ENCODE measurements at regions not wholly inside any gene's neighbourhood (a gene's known extent, or its start where the extent isn't known, plus 50 kb on each side); places are given as distances from the start of the nearest gene placed in this dataset.

GRCh38 chr22:27641049-27641795, 160.3 kb downstream of the MN1 start:
- H3K27ac ChIP-seq, result no peak overlapping the region
- no peak for DNase-seq (ENCODE audit: low spot score in 2 of 2)

GRCh38 chr22:27642104-27642800, 159.3 kb downstream of the MN1 start:
- 81% methylated on average over 19 of the region's 28 CpGs for WGBS
- Histone ChIP-seq H3K9me3 (no peaks in the 10 kb centered on the region), H3K4me3 (no peak overlapping the region), H3K27me3 (no peaks in the 10 kb centered on the region), H3K4me1 (peaks cover 4% of the 10 kb centered on the region), H3K27ac (no peak overlapping the region), H3K36me3 (no peaks in the 10 kb centered on the region)
- DNase-seq (ENCODE audit: low spot score in 2 of 2), result no peak
- TF ChIP-seq POLR2A (IDR thresholded peaks at IDR 0.05) (no peak), CTCF (IDR thresholded peaks at IDR 0.05) (no peak), POLR2AphosphoS5 (IDR thresholded peaks at IDR 0.05) (no peak), EP300 (IDR thresholded peaks at IDR 0.05) (no peak)

More at GRCh38 chr22:27641049-27641795, 160.3 kb downstream of the MN1 start:
- WGBS, result 62% methylated on average over 8 of the region's 8 CpGs
- peaks cover 4% of the 10 kb centered on the region for H3K4me1 ChIP-seq
- no peak for TF ChIP-seq POLR2A (IDR thresholded peaks at IDR 0.05)
- TF ChIP-seq EP300 (IDR thresholded peaks at IDR 0.05), result no peak
- no peak for TF ChIP-seq POLR2AphosphoS5 (IDR thresholded peaks at IDR 0.05)
- no peak for TF ChIP-seq CTCF (IDR thresholded peaks at IDR 0.05)
- H3K27me3 ChIP-seq, result no peaks in the 10 kb centered on the region
- H3K36me3 ChIP-seq, result no peaks in the 10 kb centered on the region
- H3K4me3 ChIP-seq, result no peak overlapping the region
- H3K9me3 ChIP-seq, result no peaks in the 10 kb centered on the region

GRCh38 chr22:27643907-27644306, 157.6 kb downstream of the MN1 start:
- WGBS, result 94% methylated on average over 13 of the region's 13 CpGs
- Histone ChIP-seq H3K27ac (no peak overlapping the region), H3K36me3 (no peaks in the 10 kb centered on the region), H3K4me3 (no peak overlapping the region), H3K9me3 (no peaks in the 10 kb centered on the region), H3K4me1 (peaks cover 4% of the 10 kb centered on the region), H3K27me3 (peaks cover 7% of the 10 kb centered on the region)
- TF ChIP-seq EP300 (IDR thresholded peaks at IDR 0.05) (no peak), POLR2AphosphoS5 (IDR thresholded peaks at IDR 0.05) (no peak), CTCF (IDR thresholded peaks at IDR 0.05) (no peak), POLR2A (IDR thresholded peaks at IDR 0.05) (no peak)
- DNase-seq (ENCODE audit: low spot score in 2 of 2), result no peak

GRCh38 chr22:27644566-27644965, 157.0 kb downstream of the MN1 start:
- Histone ChIP-seq H3K27me3 (peaks cover 7% of the 10 kb centered on the region), H3K9me3 (no peaks in the 10 kb centered on the region), H3K4me1 (peaks cover 4% of the 10 kb centered on the region), H3K27ac (no peak overlapping the region), H3K36me3 (no peaks in the 10 kb centered on the region), H3K4me3 (no peak overlapping the region)
- 91% methylated on average over 7 of the region's 7 CpGs for WGBS
- TF ChIP-seq POLR2A (IDR thresholded peaks at IDR 0.05) (no peak), CTCF (IDR thresholded peaks at IDR 0.05) (no peak), EP300 (IDR thresholded peaks at IDR 0.05) (no peak), POLR2AphosphoS5 (IDR thresholded peaks at IDR 0.05) (no peak)
- no peak for DNase-seq (ENCODE audit: low spot score in 2 of 2)

- H3K36me3 ChIP-seq, result no peaks in the 10 kb centered on the region
- no peaks in the 10 kb centered on the region for H3K9me3 ChIP-seq
- 87% methylated on average over 3 of the region's 3 CpGs for WGBS
- H3K4me1 ChIP-seq, result peaks cover 3% of the 10 kb centered on the region
- H3K4me3 ChIP-seq, result no peak overlapping the region
- peaks cover 7% of the 10 kb centered on the region for H3K27me3 ChIP-seq
- no peak for DNase-seq (ENCODE audit: low spot score in 2 of 2)
- H3K27ac ChIP-seq, result no peak overlapping the region
- TF ChIP-seq CTCF (IDR thresholded peaks at IDR 0.05) (no peak), POLR2AphosphoS5 (IDR thresholded peaks at IDR 0.05) (no peak), POLR2A (IDR thresholded peaks at IDR 0.05) (no peak), EP300 (IDR thresholded peaks at IDR 0.05) (no peak)
Measured at GRCh38 chr22:27647540-27647939, 154.0 kb downstream of the MN1 start.

Data from suprapubic skin (tissue), 4 donors.